ENCODE measurements at regions not wholly inside any gene's neighbourhood (a gene's known extent, or its start where the extent isn't known, plus 50 kb on each side); places are given as distances from the start of the nearest gene placed in this dataset.

GRCh38 chr7:121488111-121488650 is 92.1 kb upstream of the FAM3C start:
- no peaks in the 10 kb centered on the region for H3K36me3 ChIP-seq
- no peaks in the 10 kb centered on the region for H4K20me1 ChIP-seq
- no peak overlapping the region for H3K27ac ChIP-seq
- no peaks in the 10 kb centered on the region for H3K27me3 ChIP-seq
- no peak overlapping the region for H3K4me2 ChIP-seq
- no peaks in the 10 kb centered on the region for H3K4me1 ChIP-seq
- no peak for TF ChIP-seq Cebpa-rat (IDR thresholded peaks at IDR 0.05)
- H3K4me3 ChIP-seq, result no peak overlapping the region
- no peak overlapping the region for H3K9ac ChIP-seq
- H3K9me3 ChIP-seq (replicated peaks in 1 of 11), result no peaks in the 10 kb centered on the region

GRCh38 chr7:121486590-121486989 is 90.5 kb upstream of the FAM3C start:
- no peak overlapping the region for H3K9ac ChIP-seq
- no peaks in the 10 kb centered on the region for H3K4me1 ChIP-seq
- H4K20me1 ChIP-seq, result no peaks in the 10 kb centered on the region
- H3K27me3 ChIP-seq, result no peaks in the 10 kb centered on the region
- no peak for TF ChIP-seq Cebpa-rat (IDR thresholded peaks at IDR 0.05)
- no peak overlapping the region for H3K4me3 ChIP-seq
- no peak overlapping the region for H3K27ac ChIP-seq
- H3K9me3 ChIP-seq (replicated peaks in 1 of 11), result no peaks in the 10 kb centered on the region
- H3K36me3 ChIP-seq, result no peaks in the 10 kb centered on the region
- H3K4me2 ChIP-seq, result no peak overlapping the region

GRCh38 chr7:121485467-121486243 is 89.5 kb upstream of the FAM3C start:
- no peak for TF ChIP-seq Cebpa-rat (IDR thresholded peaks at IDR 0.05)
- no peak overlapping the region for H3K4me2 ChIP-seq

GRCh38 chr7:121484089-121484763 is 88.1 kb upstream of the FAM3C start:
- no peaks in the 10 kb centered on the region for H3K36me3 ChIP-seq
- peaks cover 0 to 6% (median 0%) of the 10 kb centered on the region in 10 experiments; a peak in 1 of 20 replicates for H3K4me1 ChIP-seq
- H3K27me3 ChIP-seq, result no peaks in the 10 kb centered on the region
- no peaks in the 10 kb centered on the region for H3K9me3 ChIP-seq (replicated peaks in 1 of 11)
- no peaks in the 10 kb centered on the region for H4K20me1 ChIP-seq
- H3K4me3 ChIP-seq, result no peak overlapping the region
- no peak overlapping the region for H3K27ac ChIP-seq
- H3K4me2 ChIP-seq, result no peak overlapping the region
- TF ChIP-seq Cebpa-rat (IDR thresholded peaks at IDR 0.05), result no peak
- no peak overlapping the region for H3K9ac ChIP-seq

More at GRCh38 chr7:121485467-121486243, 89.5 kb upstream of the FAM3C start:
- Histone ChIP-seq H3K9me3 (replicated peaks in 1 of 11) (no peaks in the 10 kb centered on the region), H3K36me3 (no peaks in the 10 kb centered on the region), H3K9ac (no peak overlapping the region), H4K20me1 (no peaks in the 10 kb centered on the region), H3K27ac (no peak overlapping the region), H3K4me3 (no peak overlapping the region), H3K4me1 (peaks cover 0 to 3% (median 0%) of the 10 kb centered on the region in 10 experiments; a peak in 1 of 20 replicates), H3K27me3 (no peaks in the 10 kb centered on the region)

- no peak overlapping the region for H3K4me2 ChIP-seq
Observed at GRCh38 chr7:121480566-121481335, 84.6 kb upstream of the FAM3C start.

GRCh38 chr7:121480058-121480457 is 84.0 kb upstream of the FAM3C start:
- peaks cover 0 to 6% (median 0%) of the 10 kb centered on the region in 10 experiments; a peak in 1 of 20 replicates for H3K4me1 ChIP-seq
- H3K9me3 ChIP-seq (replicated peaks in 1 of 11), result no peaks in the 10 kb centered on the region
- no peak overlapping the region for H3K4me2 ChIP-seq
- no peak for TF ChIP-seq Cebpa-rat (IDR thresholded peaks at IDR 0.05)
- no peak overlapping the region for H3K9ac ChIP-seq
- no peaks in the 10 kb centered on the region for H4K20me1 ChIP-seq
- no peaks in the 10 kb centered on the region for H3K27me3 ChIP-seq
- H3K36me3 ChIP-seq, result no peaks in the 10 kb centered on the region
- H3K27ac ChIP-seq, result no peak overlapping the region
- no peak overlapping the region for H3K4me3 ChIP-seq

More at GRCh38 chr7:121480566-121481335, 84.6 kb upstream of the FAM3C start:
- Histone ChIP-seq H3K9me3 (replicated peaks in 1 of 11) (no peaks in the 10 kb centered on the region), H3K27ac (no peak overlapping the region), H3K4me1 (peaks cover 0 to 6% (median 0%) of the 10 kb centered on the region in 10 experiments; a peak in 1 of 20 replicates), H3K9ac (no peak overlapping the region), H3K4me3 (no peak overlapping the region), H4K20me1 (no peaks in the 10 kb centered on the region), H3K36me3 (no peaks in the 10 kb centered on the region), H3K27me3 (no peaks in the 10 kb centered on the region)
- no peak for TF ChIP-seq Cebpa-rat (IDR thresholded peaks at IDR 0.05)

GRCh38 chr7:121479466-121479865 is 83.4 kb upstream of the FAM3C start:
- Histone ChIP-seq H3K9me3 (replicated peaks in 1 of 11) (no peaks in the 10 kb centered on the region), H3K36me3 (no peaks in the 10 kb centered on the region), H3K27me3 (no peaks in the 10 kb centered on the region), H3K4me2 (no peak overlapping the region), H3K9ac (no peak overlapping the region), H3K4me3 (no peak overlapping the region), H3K4me1 (peaks cover 0 to 6% (median 0%) of the 10 kb centered on the region in 10 experiments; a peak in 1 of 20 replicates), H4K20me1 (no peaks in the 10 kb centered on the region), H3K27ac (no peak overlapping the region)
- TF ChIP-seq Cebpa-rat (IDR thresholded peaks at IDR 0.05), result no peak

GRCh38 chr7:121475806-121476205 is 79.7 kb upstream of the FAM3C start:
- Histone ChIP-seq H3K9ac (no peak overlapping the region), H3K9me3 (replicated peaks in 1 of 11) (no peaks in the 10 kb centered on the region), H3K4me3 (no peak overlapping the region), H3K27me3 (no peaks in the 10 kb centered on the region), H3K36me3 (no peaks in the 10 kb centered on the region), H3K4me1 (peaks cover 0 to 5% (median 0%) of the 10 kb centered on the region in 10 experiments; a peak in 1 of 20 replicates), H3K4me2 (no peak overlapping the region), H4K20me1 (no peaks in the 10 kb centered on the region), H3K27ac (no peak overlapping the region)
- TF ChIP-seq Cebpa-rat (IDR thresholded peaks at IDR 0.05), result no peak

- H3K4me2 ChIP-seq, result no peak overlapping the region
- no peaks in the 10 kb centered on the region for H3K36me3 ChIP-seq
- H3K27ac ChIP-seq, result no peak overlapping the region
- no peaks in the 10 kb centered on the region for H4K20me1 ChIP-seq
- no peaks in the 10 kb centered on the region for H3K4me1 ChIP-seq
- no peaks in the 10 kb centered on the region for H3K9me3 ChIP-seq (replicated peaks in 1 of 11)
- H3K4me3 ChIP-seq, result no peak overlapping the region
- no peak for TF ChIP-seq Cebpa-rat (IDR thresholded peaks at IDR 0.05)
- no peaks in the 10 kb centered on the region for H3K27me3 ChIP-seq
- no peak overlapping the region for H3K9ac ChIP-seq
Observed at GRCh38 chr7:121474301-121474673, 78.2 kb upstream of the FAM3C start.
